Fibroblast of lung (primary cell): ENCODE measurements at regions not wholly inside any gene's neighbourhood (a gene's known extent, or its start where the extent isn't known, plus 50 kb on each side); places are given as distances from the start of the nearest gene placed in this dataset.

Experiments
- CTCF ChIP-seq, 2 donors: IDR thresholded peaks in 1 of 2; conservative IDR thresholded peaks in 1 of 2; 1 replicate in 1 of 2; 2 replicates in 1 of 2; pipeline ENCODE4 v1.5.1; 2011 to 2012; ENCODE audit warnings: low read length in 2 of 2, control low read depth in 1 of 2, inconsistent platforms in 1 of 2, low read depth in 1 of 2, mild to moderate bottlenecking in 1 of 2
- EZH2 ChIP-seq: IDR thresholded peaks from 2 replicates; pipeline ENCODE4 v1.5.1; 2012; ENCODE audit warnings: low read length, control low read depth, mild to moderate bottlenecking; ENCODE audit errors: missing control alignments

DNA sequence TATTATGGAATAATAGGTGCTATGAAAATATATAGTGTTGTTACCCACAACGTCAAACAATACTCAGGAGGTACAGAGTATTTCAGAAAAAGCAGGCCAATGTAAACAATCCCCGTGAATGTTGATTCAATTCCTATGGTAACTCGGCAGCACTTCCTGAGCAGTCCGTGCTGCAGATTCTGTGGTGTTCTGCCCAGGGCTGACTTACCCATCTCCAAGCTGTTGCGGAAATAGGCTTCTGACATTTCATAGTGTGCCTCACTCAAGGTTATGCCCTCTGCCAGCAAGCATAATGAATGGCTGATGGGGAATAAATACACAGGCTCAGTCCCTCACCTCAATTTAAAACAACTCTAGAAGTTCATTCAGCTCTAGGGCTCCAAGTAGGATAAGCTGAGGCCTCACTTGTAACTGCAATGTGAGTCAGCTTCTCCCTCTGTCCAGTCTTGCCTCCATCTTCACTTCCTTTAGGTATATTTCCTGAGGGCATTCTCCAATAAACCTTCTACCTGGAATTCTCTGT lies 177.6 kb downstream of the GNAI1 start:
- TF ChIP-seq EZH2 = no peak
- no peak for TF ChIP-seq CTCF (conservative IDR thresholded peaks at IDR 0.05 in 1 of 2, IDR thresholded peaks at IDR 0.05 in 1 of 2; ENCODE audit: low read depth in 1 of 2, low read length in 2 of 2)
